ENCODE measurements at regions not wholly inside any gene's neighbourhood (a gene's known extent, or its start where the extent isn't known, plus 50 kb on each side); places are given as distances from the start of the nearest gene placed in this dataset.

DNA sequence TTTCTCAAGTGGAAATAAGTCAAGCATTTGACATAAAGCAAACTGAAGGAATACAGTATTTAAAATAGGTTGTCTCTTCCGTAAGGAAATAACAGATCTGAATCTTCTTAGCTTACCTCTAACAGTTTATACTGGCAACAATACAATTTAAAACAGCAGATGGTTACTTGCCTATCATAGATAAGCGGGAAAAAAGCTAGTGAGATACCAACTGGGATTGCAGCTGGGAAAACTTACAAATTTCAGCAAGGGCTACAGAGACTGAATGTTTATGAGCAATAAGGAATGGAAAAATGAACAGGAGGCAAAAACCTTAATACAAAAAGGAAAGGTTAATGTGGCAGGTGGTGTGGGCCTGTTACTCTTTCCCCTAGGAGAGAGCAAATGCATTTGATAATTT, 220.0 kb downstream of the RASSF9 start:
- TF ChIP-seq, protein P1, sequence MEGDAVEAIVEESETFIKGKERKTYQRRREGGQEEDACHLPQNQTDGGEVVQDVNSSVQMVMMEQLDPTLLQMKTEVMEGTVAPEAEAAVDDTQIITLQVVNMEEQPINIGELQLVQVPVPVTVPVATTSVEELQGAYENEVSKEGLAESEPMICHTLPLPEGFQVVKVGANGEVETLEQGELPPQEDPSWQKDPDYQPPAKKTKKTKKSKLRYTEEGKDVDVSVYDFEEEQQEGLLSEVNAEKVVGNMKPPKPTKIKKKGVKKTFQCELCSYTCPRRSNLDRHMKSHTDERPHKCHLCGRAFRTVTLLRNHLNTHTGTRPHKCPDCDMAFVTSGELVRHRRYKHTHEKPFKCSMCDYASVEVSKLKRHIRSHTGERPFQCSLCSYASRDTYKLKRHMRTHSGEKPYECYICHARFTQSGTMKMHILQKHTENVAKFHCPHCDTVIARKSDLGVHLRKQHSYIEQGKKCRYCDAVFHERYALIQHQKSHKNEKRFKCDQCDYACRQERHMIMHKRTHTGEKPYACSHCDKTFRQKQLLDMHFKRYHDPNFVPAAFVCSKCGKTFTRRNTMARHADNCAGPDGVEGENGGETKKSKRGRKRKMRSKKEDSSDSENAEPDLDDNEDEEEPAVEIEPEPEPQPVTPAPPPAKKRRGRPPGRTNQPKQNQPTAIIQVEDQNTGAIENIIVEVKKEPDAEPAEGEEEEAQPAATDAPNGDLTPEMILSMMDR (conservative IDR thresholded peaks at IDR 0.05) = no peak
- TF ChIP-seq EZH2 (IDR thresholded peaks at IDR 0.05; ENCODE audit: low read depth) = no peak

Measured in PC-9 (cell line).